HG03439 (cell line): ENCODE measurements at regions not wholly inside any gene's neighbourhood (a gene's known extent, or its start where the extent isn't known, plus 50 kb on each side); places are given as distances from the start of the nearest gene placed in this dataset.
"Not testable (repeated sequence)": the region's sequence is repeated elsewhere in the genome, so short reads cannot be mapped to it uniquely, and the experiment has no call there.

Experiments used
- ATAC-seq: cut with Tn5 transposase; IDR thresholded peaks from one replicate; pipeline ENCODE4 v1.9.1; 2021; ENCODE audit warnings: mild to moderate bottlenecking, moderate library complexity; ENCODE audit not compliant: unreplicated experiment

DNA sequence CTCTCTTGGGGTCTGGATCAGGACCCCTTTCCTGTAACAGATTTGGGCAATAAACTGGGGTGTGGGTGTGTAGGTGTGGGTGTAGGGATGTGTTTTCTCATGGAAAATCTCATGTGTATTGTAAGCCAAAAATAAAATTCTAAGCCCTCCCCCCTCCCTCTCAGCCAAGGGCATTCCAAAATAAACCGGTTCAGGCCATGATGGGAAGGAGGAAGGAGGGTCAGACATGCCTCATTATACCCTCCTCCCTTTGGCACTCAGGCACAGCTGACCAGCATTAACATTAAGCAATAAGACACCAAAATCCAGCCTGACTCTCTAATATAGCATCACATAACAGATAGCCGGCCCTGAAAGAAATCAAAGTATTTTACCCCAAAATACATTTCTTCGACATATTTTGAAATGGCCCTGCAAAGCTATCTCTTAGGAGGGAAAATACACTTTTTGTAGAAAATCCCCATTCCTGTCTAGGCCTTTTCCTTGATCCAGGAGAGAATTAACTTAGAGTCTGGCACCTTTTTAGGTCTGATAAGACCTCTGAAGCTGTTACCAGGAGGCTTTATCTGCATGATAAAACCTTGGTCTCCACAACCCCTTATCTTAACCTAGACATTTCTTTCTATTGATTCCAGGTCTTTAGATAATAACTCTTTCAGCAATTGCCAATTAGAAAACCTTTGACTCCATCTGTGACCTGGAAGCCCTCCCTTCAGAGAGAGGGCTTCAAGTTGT, 128.7 kb upstream of the COL5A2 start:
- no peak for ATAC-seq

GRCh38 chr2:189309331-189309730, 129.8 kb upstream of the COL5A2 start:
- ATAC-seq: no peak

DNA sequence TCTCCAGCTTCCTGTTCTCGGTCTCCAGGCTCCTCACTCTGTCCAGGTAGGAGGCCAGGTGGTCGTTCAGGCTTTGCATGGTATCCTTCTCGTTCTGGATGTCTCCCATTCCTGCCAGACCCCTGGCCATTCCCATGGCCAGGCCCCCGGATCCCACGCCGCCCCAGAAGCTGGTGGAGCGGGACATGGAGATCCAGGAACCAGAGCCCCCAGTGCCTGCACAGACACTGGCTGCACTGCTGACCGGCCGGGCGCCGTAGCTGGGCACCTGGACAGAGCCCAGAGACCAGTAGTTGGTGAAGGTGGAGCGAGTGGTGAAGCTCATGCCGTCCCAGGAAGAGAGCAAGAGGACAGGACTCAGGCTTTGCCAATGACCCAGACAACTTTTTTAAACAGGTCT, 129.1 kb upstream of the WDR75 start:
- no peak for ATAC-seq

DNA sequence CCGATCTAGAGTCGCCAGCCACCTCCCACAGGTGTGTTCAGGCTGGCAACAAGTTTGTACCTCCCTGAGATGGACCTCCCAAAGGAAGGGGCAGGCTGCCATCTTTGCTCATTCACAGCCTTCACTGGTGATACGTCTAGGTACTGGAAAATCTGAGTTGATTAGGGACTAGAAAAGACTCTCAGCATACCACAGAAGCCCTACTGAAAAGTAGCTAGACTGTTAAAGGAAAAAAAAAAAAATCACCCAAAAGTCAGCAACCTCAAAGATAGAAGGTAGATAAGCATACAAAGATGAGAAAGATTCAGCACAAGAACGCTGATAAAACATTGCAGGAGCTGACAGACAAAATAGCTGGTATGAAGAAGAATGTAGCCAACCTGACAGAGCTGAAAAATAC, 128.6 kb upstream of the WDR75 start:
- ATAC-seq: no peak

- ATAC-seq: no peak
Measured at GRCh38 chr2:189318761-189319160, 122.5 kb upstream of the WDR75 start.

GRCh38 chr2:189319424-189319823, 121.8 kb upstream of the WDR75 start:
- ATAC-seq: not testable (repeated sequence)

DNA sequence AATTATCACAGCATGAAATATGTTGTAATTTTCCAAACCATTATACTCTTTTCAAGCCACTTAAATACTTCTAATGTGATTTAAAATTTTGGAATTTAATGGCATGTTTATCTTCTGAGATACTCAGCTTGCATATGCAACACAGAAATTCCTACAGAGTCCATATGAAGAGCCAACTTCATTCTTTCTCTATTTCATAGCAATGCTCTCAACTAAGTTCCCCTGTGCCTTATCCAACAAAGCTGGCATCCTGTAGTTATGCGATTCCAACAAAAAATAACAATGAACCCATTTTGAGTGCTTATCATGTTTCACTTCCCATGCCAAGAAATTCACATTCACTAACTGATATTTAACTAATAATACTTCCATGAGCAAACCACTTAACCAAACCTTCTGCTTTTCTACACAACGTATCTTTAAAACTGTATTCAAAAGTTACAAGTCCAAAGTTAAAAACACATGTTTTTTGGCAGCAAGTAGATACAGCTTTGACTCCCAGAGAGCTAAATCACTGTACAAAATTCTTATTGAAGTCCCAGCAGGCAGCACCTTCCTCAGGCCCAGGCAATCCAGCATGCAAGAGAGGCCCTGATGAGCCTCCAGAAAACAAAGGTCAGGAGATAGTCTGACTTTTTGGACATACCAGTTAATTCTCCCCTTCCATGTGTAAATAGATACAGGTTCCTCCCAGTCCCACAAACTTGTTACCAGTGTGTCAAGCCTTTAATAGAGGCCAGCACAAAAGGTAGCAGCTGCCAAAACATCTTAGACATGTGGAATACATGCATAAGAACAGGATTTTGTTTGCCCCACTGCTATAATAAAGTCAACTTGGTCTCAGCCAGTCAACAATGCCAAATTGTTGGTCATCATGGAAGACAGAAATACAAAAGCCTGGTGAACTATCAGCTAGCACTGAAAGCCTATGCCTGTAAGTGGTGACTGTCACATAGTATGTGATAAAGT, 113.1 kb upstream of the WDR75 start:
- no peak for ATAC-seq

- no peak for ATAC-seq
Measured at GRCh38 chr2:189328848-189329245, 112.4 kb upstream of the WDR75 start.

DNA sequence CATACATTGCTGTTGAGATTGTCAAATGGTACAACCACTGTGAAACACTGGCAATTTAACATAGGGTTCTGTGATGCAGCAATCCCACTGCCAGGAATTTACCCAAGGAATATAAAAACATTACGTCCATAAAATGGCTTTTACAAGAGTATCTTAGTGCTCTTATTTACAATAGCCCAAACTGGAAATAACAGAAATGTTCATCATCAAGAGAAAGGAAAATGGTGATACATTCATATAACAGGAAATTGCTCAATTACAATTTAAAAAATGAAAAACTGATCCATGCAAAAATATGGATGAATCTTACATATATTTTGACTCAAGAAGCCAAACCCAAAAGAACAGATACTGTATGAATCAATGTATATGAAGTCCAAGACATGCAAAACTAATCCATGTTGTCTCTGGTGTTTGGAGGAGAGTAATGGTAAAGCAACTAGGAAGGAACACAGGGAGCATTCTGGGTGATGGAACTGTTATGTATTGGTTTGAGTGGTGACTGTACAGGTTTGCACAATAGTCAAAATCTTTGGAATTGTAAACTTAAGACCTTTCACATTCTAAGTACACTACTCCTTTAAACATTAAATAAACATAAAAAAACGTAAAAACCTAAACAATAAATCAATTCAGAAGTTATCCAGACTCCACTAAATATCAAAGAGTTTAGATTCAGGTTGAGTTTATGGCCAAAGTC, 104.8 kb upstream of the WDR75 start:
- ATAC-seq: no peak

GRCh38 chr2:189337656-189338055, 103.6 kb upstream of the WDR75 start:
- ATAC-seq: no peak

GRCh38 chr2:189338115-189338514, 103.2 kb upstream of the WDR75 start:
- no peak for ATAC-seq

DNA sequence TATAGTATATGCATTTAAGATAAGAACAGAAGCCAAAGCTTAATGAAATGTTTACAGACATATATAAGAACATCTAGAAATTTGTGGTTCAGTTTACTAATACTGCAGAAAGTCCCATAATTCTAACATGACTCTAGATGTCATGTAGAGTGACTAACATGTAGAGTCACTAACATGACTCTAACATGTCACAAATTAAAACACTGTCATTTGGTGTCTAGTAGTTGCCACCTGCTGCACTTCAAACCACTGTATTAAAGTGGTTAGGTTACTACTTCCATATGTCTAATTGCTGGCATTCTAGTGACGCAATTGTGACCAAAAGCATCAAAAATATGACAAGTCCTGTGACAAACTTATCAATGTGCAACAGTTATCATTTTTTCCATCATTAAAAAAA, 100.2 kb upstream of the WDR75 start:
- no peak for ATAC-seq

GRCh38 chr2:189344043-189344442, 97.2 kb upstream of the WDR75 start:
- no peak for ATAC-seq

DNA sequence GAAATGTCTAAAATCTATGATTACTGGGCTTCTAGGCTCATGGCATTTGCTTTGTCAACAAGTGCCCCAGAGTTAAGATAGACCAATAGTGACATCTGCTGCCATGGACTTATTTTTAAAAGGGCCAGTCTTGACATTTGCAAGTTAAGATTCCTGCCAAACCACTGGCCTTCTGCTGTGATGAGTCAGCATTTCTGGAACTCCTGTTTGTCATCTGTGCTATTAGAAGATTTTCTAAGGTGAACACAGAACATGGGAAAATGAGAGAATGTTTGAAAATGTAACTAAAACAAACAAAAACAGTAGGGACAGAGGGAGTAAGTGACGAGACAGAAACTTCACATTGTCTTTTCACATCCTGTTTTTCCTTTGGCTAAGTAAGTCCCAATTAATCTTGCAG, 93.7 kb upstream of the WDR75 start:
- no peak for ATAC-seq

- no peak for ATAC-seq
Measured at GRCh38 chr2:189348369-189348768, 92.9 kb upstream of the WDR75 start.

- ATAC-seq: no peak
Measured at GRCh38 chr2:189350540-189351209, 90.6 kb upstream of the WDR75 start.

- ATAC-seq: not testable (repeated sequence)
Measured at GRCh38 chr2:189351933-189352332, 89.3 kb upstream of the WDR75 start.

- not testable (repeated sequence) for ATAC-seq
Measured at GRCh38 chr2:189357375-189357774, 83.9 kb upstream of the WDR75 start.

DNA sequence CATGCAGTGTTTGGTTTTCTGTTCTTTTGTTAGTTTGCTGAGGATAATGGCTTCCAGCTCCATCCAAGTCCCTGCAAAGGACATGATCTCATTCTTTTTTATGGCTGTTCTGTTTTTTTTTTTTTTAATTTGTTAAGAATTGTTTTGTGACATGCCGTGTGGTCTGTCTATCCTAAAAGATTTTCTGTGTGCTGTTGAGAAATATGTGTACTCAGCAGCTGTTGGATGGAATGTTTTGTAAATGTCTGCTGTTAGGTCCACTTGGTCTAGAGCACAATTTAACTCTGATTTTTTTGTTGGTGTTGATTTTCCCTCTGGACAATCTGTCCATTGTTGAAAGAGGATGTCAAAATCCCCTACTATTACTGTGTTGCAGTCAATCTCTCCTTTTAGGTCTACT, 80.4 kb upstream of the WDR75 start:
- no peak for ATAC-seq

- ATAC-seq: no peak
Measured at GRCh38 chr2:189362283-189362682, 79.0 kb upstream of the WDR75 start.

DNA sequence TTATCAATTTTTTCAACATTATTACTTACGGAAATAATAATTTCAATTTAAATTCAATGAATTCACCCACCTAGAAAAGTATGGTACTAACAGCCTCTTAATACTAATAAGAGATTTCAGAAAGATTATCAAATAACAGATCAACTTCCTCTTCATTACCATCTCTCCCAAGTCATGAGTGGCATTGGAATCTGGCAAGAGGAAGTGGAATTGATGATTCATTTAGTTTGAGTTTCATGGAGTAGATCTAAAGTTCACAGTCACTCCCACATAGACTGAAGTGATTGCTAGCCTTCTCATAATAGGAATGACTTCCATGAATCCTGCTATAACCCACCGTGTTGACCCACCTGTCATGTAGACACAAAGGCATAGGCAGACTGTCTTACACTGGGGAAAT, 77.7 kb upstream of the WDR75 start:
- ATAC-seq: no peak
